ENCODE measurements at regions not wholly inside any gene's neighbourhood (a gene's known extent, or its start where the extent isn't known, plus 50 kb on each side); places are given as distances from the start of the nearest gene placed in this dataset.
"Not testable (repeated sequence)": the region's sequence is repeated elsewhere in the genome, so short reads cannot be mapped to it uniquely, and the experiment has no call there.

- not testable (repeated sequence) for DNase-seq (ENCODE audit: low read depth)
These were observed 59.6 kb upstream of the DMRTB1 start for GRCh38 chr1:53399370-53400133.

GRCh38 chr1:53400761-53401674 is 58.2 kb upstream of the DMRTB1 start:
- DNase-seq (ENCODE audit: low read depth) = no peak

GRCh38 chr1:53401813-53402745 is 57.1 kb upstream of the DMRTB1 start:
- no peak for DNase-seq (ENCODE audit: low read depth)

GRCh38 chr1:53402891-53403655 is 56.1 kb upstream of the DMRTB1 start:
- no peak for DNase-seq (ENCODE audit: low read depth)

- no peak for DNase-seq (ENCODE audit: low read depth)
These were observed 53.5 kb upstream of the DMRTB1 start for GRCh38 chr1:53405737-53406136.

GRCh38 chr1:53406551-53407235 is 52.5 kb upstream of the DMRTB1 start:
- DNase-seq (ENCODE audit: low read depth) = no peak

GRCh38 chr1:53408013-53408754 is 51.0 kb upstream of the DMRTB1 start:
- no peak for DNase-seq (ENCODE audit: low read depth)

GRCh38 chr1:53408755-53409129 is 50.5 kb upstream of the DMRTB1 start:
- DNase-seq (ENCODE audit: low read depth) = no peak

GRCh38 chr1:53409233-53409632 is 50.0 kb upstream of the DMRTB1 start:
- no peak for DNase-seq (ENCODE audit: low read depth)
